ENCODE measurements at regions not wholly inside any gene's neighbourhood (a gene's known extent, or its start where the extent isn't known, plus 50 kb on each side); places are given as distances from the start of the nearest gene placed in this dataset.

DNA sequence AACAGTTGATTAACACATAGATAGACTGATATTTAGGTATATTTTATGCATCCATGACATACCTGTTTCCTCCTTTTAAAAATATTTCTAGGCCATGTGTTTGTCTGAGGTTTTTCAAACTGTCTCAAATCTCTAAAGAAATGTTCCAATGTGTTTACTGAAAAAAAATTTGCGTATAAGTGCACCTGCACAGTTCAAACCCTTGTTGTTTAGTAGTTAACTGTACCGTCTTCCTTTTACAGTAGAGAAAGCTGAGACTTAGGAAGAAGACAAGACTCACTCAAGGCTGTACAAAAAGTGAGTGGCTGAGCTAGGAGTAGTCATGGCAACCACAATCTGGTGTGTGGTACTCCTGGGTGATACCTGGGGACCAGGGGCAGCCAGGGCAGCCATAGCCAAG, 934.6 kb downstream of the VRK1 start:
- TF ChIP-seq, protein P1, sequence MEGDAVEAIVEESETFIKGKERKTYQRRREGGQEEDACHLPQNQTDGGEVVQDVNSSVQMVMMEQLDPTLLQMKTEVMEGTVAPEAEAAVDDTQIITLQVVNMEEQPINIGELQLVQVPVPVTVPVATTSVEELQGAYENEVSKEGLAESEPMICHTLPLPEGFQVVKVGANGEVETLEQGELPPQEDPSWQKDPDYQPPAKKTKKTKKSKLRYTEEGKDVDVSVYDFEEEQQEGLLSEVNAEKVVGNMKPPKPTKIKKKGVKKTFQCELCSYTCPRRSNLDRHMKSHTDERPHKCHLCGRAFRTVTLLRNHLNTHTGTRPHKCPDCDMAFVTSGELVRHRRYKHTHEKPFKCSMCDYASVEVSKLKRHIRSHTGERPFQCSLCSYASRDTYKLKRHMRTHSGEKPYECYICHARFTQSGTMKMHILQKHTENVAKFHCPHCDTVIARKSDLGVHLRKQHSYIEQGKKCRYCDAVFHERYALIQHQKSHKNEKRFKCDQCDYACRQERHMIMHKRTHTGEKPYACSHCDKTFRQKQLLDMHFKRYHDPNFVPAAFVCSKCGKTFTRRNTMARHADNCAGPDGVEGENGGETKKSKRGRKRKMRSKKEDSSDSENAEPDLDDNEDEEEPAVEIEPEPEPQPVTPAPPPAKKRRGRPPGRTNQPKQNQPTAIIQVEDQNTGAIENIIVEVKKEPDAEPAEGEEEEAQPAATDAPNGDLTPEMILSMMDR (IDR thresholded peaks at IDR 0.05): no peak
- TF ChIP-seq POLR2A (IDR thresholded peaks at IDR 0.05): no peak
- no peak for TF ChIP-seq EP300 (IDR thresholded peaks at IDR 0.05)
